HepG2 (cell line): ENCODE measurements at regions not wholly inside any gene's neighbourhood (a gene's known extent, or its start where the extent isn't known, plus 50 kb on each side); places are given as distances from the start of the nearest gene placed in this dataset.

Source experiments
- ATAC-seq: fragments of 200-7000 bp; cut with Tn5 transposase; 3 replicates; pipeline ENCODE4 v1.9.1; 2020; ENCODE audit warnings: mild to moderate bottlenecking, moderate library complexity
- BruUV-seq: library from RNA; stranded (reverse); fragments of 400-500 nt; replicated peaks from 2 replicates; lab custom pipeline; 2021; lab: Mats Ljungman, UMichigan
- CTCF ChIA-PET: fragments of 300-600 bp; formaldehyde crosslinking; extraction: SDS; loops from one replicate; lab custom pipeline; 2021; ENCODE audit warnings: low total read pairs, inconsistent platforms, low intra/inter-chr PET ratio; lab: Yijun Ruan, JAX
- POLR2A ChIA-PET: fragments of 350-600 bp; sonication (Branson Sonifier 250); formaldehyde crosslinking; loops from one replicate; lab custom pipeline; 2020; ENCODE audit warnings: antibody characterized with exemption, inconsistent platforms; lab: Yijun Ruan, JAX
- DNase-seq: peaks from one replicate; pipeline ENCODE4 v3.0.0-alpha.2; 2015; ENCODE audit warnings: low spot score
- FAIRE-seq: peaks from 3 replicates; lab custom pipeline; 2011; peaks lifted over from hg19 to GRCh38; lab: Jason Lieb, UNC
- H2AFZ ChIP-seq: one replicate; pipeline ENCODE4 v1.6.1; 2011; ENCODE audit warnings: low read length, inconsistent platforms
- H3K27ac ChIP-seq: fragments of 300-600 bp; 3 replicates; pipeline ENCODE4 v1.8.0; 2011; ENCODE audit warnings: mixed run types, mild to moderate bottlenecking, mixed read lengths, low read length, inconsistent platforms; ENCODE audit not compliant: insufficient read depth; ENCODE audit errors: extremely low read length
- H3K27me3 ChIP-seq, 2 experiments: fragments of 200-600 bp in 1 of 2; 2 replicates in 1 of 2; 3 replicates in 1 of 2; pipeline versions ENCODE4 v1.6.0 to v1.8.0; 2011; ENCODE audit warnings: low read length in 2 of 2, mild to moderate bottlenecking in 2 of 2, moderate library complexity in 2 of 2, inconsistent platforms in 1 of 2; ENCODE audit not compliant: insufficient read depth in 2 of 2, control insufficient read depth in 1 of 2
- H3K36me3 ChIP-seq, 2 experiments: fragments of 200-600 bp in 1 of 2; replicated peaks in 1 of 2; 2 replicates in 1 of 2; 3 replicates in 1 of 2; pipeline versions ENCODE4 v1.5.1 to v1.8.0; 2011; ENCODE audit warnings: low read length in 2 of 2, inconsistent platforms in 1 of 2; ENCODE audit not compliant: insufficient read depth in 2 of 2, control insufficient read depth in 1 of 2
- H3K4me1 ChIP-seq: 2 replicates; pipeline ENCODE4 v1.5.1; 2012; ENCODE audit warnings: low read length, inconsistent platforms; ENCODE audit not compliant: insufficient read depth
- H3K4me2 ChIP-seq: 2 replicates; pipeline ENCODE4 v1.6.0; 2011; ENCODE audit warnings: low read depth, low read length, inconsistent platforms
- H3K4me3 ChIP-seq, 3 experiments: fragments of 200-600 bp in 1 of 3; sonication (generic), shearing (Covaris generic) in 1 of 3; replicated peaks in 1 of 3; 2 replicates each; pipeline ENCODE4 v1.5.1; 2011 to 2016; ENCODE audit warnings: low read length in 3 of 3, inconsistent platforms in 2 of 3, low read depth in 2 of 3, mild to moderate bottlenecking in 2 of 3, control low read depth in 1 of 3, mixed read lengths in 1 of 3; ENCODE audit not compliant: insufficient read depth in 1 of 3
- H3K79me2 ChIP-seq: one replicate; pipeline ENCODE4 v1.6.1; 2011; ENCODE audit warnings: low read length, inconsistent platforms; ENCODE audit not compliant: insufficient read depth
- H3K9ac ChIP-seq: 2 replicates; pipeline ENCODE4 v1.6.0; 2011; ENCODE audit warnings: mild to moderate bottlenecking, low read depth, low read length, inconsistent platforms; ENCODE audit not compliant: insufficient read depth
- H3K9me3 ChIP-seq: 2 replicates; pipeline ENCODE4 v1.5.1; 2012; ENCODE audit warnings: mild to moderate bottlenecking, low read length
- H4K20me1 ChIP-seq: 2 replicates; pipeline ENCODE4 v1.6.0; 2011; ENCODE audit warnings: inconsistent platforms, mild to moderate bottlenecking, low read length, moderate library complexity; ENCODE audit not compliant: insufficient read depth
- FOXA3 ChIP-seq: IDR thresholded peaks from 2 replicates; pipeline ENCODE4 v1.6.1; 2016; ENCODE audit warnings: missing genetic modification reagents, missing compliant biosample characterization
- NFYC ChIP-seq: IDR thresholded peaks from 2 replicates; pipeline ENCODE4 v1.6.1; 2016; ENCODE audit warnings: missing genetic modification reagents, missing compliant biosample characterization
- POLR2AphosphoS5 ChIP-seq: IDR thresholded peaks from 2 replicates; pipeline ENCODE4 v1.6.1; 2012; ENCODE audit warnings: low read depth, low read length
- WGBS: methylation state at CpG from one replicate; pipeline ENCODE4 v1.1.6; 2017; ENCODE audit warnings: low lambda C conversion rate; 5-methylcytosine and 5-hydroxymethylcytosine counted together
- in situ Hi-C: cut with HindIII; loops from 2 replicates; pipeline ENCODE4 v1.10.0; 2017; ENCODE audit warnings: low pct_unique_long_range_greater_than_20kb; ENCODE audit not compliant: extremely low pct_ligation_motif_present
- intact Hi-C: fragments of 100-400 bp; cut with micrococcal nuclease; formaldehyde crosslinking; loops from one replicate; pipeline ENCODE4 v1.10.0; 2022; ENCODE audit not compliant: unreplicated experiment
- TF ChIP-seq, protein P1 (sequence below): sonication (generic); formaldehyde crosslinking; IDR thresholded peaks from 2 replicates; pipeline ENCODE4 v1.5.0; 2020; ENCODE audit warnings: mild to moderate bottlenecking, missing genetic modification reagents, borderline replicate concordance

DNA sequence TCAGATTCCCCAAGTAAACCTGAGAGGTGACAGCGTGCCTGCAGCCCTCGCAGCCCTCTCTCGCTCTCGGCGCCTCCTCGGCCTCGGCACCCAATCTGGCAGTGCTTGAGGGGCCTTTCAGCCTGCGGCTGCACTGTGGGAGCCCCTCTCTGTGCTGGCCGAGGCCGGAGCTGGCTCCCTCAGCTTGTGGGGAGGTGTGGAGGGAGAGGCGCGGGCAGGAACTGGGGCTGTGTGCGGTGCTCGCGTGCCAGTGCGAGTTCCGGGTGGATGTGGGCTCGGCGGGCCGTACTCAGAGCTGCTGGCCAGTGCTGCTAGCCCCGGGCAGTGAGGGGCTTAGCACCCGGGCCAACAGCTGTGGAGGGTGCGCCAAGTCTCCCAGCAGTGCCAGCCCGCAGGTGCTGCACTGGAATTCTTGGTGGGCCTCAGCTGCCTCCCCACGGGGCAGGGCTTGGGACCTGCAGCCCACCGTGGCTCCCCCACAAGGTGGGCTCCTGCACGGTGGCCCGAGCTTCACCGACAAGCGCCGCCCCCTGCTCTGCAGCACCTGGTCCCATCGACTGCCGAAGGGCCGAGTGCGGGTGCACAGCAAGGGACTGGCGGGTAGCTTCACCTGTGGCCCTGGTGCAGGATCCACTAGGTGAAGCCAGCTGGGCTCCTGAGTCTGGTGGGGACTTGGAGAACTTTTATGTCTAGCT lies 809.7 kb upstream of the ADGRB3 start:
- Histone ChIP-seq H3K36me3 (no peaks in the 10 kb centered on the region), H3K4me1 (no peaks in the 10 kb centered on the region), H2AFZ (no peak overlapping the region), H3K4me2 (no peak overlapping the region), H3K27me3 (no peaks in the 10 kb centered on the region), H3K9ac (no peak overlapping the region), H3K27ac (no peak overlapping the region), H3K9me3 (0 out of 2 replicates have a peak, but pooled peaks cover 6% of the 10 kb centered on the region), H4K20me1 (no peaks in the 10 kb centered on the region), H3K4me3 (no peak overlapping the region), H3K79me2 (no peaks in the 10 kb centered on the region)
- ATAC-seq (no peak), FAIRE-seq (no peak), DNase-seq (no peak)
- no peak for TF ChIP-seq POLR2AphosphoS5
- TF ChIP-seq NFYC (CRISPR knock-in tag) = no peak
- TF ChIP-seq FOXA3 = no peak
- TF ChIP-seq, protein P1, sequence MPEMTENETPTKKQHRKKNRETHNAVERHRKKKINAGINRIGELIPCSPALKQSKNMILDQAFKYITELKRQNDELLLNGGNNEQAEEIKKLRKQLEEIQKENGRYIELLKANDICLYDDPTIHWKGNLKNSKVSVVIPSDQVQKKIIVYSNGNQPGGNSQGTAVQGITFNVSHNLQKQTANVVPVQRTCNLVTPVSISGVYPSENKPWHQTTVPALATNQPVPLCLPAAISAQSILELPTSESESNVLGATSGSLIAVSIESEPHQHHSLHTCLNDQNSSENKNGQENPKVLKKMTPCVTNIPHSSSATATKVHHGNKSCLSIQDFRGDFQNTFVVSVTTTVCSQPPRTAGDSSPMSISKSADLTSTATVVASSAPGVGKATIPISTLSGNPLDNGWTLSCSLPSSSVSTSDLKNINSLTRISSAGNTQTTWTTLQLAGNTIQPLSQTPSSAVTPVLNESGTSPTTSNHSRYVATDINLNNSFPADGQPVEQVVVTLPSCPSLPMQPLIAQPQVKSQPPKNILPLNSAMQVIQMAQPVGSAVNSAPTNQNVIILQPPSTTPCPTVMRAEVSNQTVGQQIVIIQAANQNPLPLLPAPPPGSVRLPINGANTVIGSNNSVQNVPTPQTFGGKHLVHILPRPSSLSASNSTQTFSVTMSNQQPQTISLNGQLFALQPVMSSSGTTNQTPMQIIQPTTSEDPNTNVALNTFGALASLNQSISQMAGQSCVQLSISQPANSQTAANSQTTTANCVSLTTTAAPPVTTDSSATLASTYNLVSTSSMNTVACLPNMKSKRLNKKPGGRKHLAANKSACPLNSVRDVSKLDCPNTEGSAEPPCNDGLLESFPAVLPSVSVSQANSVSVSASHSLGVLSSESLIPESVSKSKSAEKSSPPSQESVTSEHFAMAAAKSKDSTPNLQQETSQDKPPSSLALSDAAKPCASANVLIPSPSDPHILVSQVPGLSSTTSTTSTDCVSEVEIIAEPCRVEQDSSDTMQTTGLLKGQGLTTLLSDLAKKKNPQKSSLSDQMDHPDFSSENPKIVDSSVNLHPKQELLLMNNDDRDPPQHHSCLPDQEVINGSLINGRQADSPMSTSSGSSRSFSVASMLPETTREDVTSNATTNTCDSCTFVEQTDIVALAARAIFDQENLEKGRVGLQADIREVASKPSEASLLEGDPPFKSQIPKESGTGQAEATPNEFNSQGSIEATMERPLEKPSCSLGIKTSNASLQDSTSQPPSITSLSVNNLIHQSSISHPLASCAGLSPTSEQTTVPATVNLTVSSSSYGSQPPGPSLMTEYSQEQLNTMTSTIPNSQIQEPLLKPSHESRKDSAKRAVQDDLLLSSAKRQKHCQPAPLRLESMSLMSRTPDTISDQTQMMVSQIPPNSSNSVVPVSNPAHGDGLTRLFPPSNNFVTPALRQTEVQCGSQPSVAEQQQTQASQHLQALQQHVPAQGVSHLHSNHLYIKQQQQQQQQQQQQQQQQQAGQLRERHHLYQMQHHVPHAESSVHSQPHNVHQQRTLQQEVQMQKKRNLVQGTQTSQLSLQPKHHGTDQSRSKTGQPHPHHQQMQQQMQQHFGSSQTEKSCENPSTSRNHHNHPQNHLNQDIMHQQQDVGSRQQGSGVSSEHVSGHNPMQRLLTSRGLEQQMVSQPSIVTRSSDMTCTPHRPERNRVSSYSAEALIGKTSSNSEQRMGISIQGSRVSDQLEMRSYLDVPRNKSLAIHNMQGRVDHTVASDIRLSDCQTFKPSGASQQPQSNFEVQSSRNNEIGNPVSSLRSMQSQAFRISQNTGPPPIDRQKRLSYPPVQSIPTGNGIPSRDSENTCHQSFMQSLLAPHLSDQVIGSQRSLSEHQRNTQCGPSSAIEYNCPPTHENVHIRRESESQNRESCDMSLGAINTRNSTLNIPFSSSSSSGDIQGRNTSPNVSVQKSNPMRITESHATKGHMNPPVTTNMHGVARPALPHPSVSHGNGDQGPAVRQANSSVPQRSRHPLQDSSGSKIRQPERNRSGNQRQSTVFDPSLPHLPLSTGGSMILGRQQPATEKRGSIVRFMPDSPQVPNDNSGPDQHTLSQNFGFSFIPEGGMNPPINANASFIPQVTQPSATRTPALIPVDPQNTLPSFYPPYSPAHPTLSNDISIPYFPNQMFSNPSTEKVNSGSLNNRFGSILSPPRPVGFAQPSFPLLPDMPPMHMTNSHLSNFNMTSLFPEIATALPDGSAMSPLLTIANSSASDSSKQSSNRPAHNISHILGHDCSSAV (CRISPR knock-in tag) = no peak
- intact Hi-C loops (no loop called here), in situ Hi-C loops (no loop called here)
- no TSS peak for BruUV-seq
- POLR2A ChIA-PET = no interaction called here
- 23% methylated on average over 12 of the region's 36 CpGs for WGBS
- CTCF ChIA-PET = no interaction called here
